Tibial nerve (tissue), 4 donors: ENCODE measurements at regions not wholly inside any gene's neighbourhood (a gene's known extent, or its start where the extent isn't known, plus 50 kb on each side); places are given as distances from the start of the nearest gene placed in this dataset.

Experiments used
- CTCF ChIP-seq, 5 experiments: fragments of 200-600 bp in 3 of 5; fragments of 450-650 bp in 2 of 5; sonication (generic) in 3 of 5; IDR thresholded peaks; one replicate each; pipeline ENCODE4 v1.5.1; 2016 to 2019; ENCODE audit warnings: antibody characterized with exemption in 5 of 5, mild to moderate bottlenecking in 3 of 5, moderate library complexity in 2 of 5
- EP300 ChIP-seq, 2 donors: sonication (generic); formaldehyde crosslinking; IDR thresholded peaks; one replicate each; pipeline ENCODE4 v1.6.1; 2017; ENCODE audit warnings: antibody characterized with exemption in 2 of 2, mild to moderate bottlenecking in 1 of 2

- TF ChIP-seq CTCF (IDR thresholded peaks at IDR 0.05) (no peak), EP300 (IDR thresholded peaks at IDR 0.05) (no peak)
These were observed 376.6 kb upstream of the EMCN start for GRCh38 chr4:100894339-100894870.
